ENCODE measurements at regions not wholly inside any gene's neighbourhood (a gene's known extent, or its start where the extent isn't known, plus 50 kb on each side); places are given as distances from the start of the nearest gene placed in this dataset.

GRCh38 chr14:76948976-76949375 is 79.5 kb downstream of the IRF2BPL start:
- no peak for DNase-seq

- DNase-seq, result no peak
Observed at GRCh38 chr14:76948213-76948947, 80.1 kb downstream of the IRF2BPL start.

- DNase-seq, result no peak
Observed at GRCh38 chr14:76947838-76948184, 80.7 kb downstream of the IRF2BPL start.

GRCh38 chr14:76947078-76947837 is 81.2 kb downstream of the IRF2BPL start:
- peak; percentile 91 for DNase-seq

GRCh38 chr14:76946753-76947077 is 81.8 kb downstream of the IRF2BPL start:
- DNase-seq, result no peak

GRCh38 chr14:76943072-76943471 is 85.4 kb downstream of the IRF2BPL start:
- DNase-seq, result no peak

- DNase-seq, result no peak
Observed at GRCh38 chr14:76941946-76942805, 86.3 kb downstream of the IRF2BPL start.

GRCh38 chr14:76941544-76941943 is 87.0 kb downstream of the IRF2BPL start:
- no peak for DNase-seq

GRCh38 chr14:76940021-76940760 is 88.3 kb downstream of the IRF2BPL start:
- DNase-seq, result no peak

GRCh38 chr14:76939015-76939742 is 89.3 kb downstream of the IRF2BPL start:
- DNase-seq, result no peak

GRCh38 chr14:76938092-76938500 is 90.4 kb downstream of the IRF2BPL start:
- peak; percentile 71 for DNase-seq

- DNase-seq, result peak; percentile 89
Observed at GRCh38 chr14:76937181-76938091, 91.1 kb downstream of the IRF2BPL start.

- DNase-seq, result no peak
Observed at GRCh38 chr14:76936483-76936882, 92.0 kb downstream of the IRF2BPL start.

GRCh38 chr14:76933515-76933914 is 95.0 kb downstream of the IRF2BPL start:
- no peak for DNase-seq

- no peak for DNase-seq
Observed at GRCh38 chr14:76931631-76932402, 96.7 kb downstream of the IRF2BPL start.

GRCh38 chr14:76930549-76930948 is 98.0 kb downstream of the IRF2BPL start:
- DNase-seq, result no peak

- DNase-seq, result no peak
Observed at GRCh38 chr14:76929927-76930326, 98.6 kb downstream of the IRF2BPL start.

- no peak for DNase-seq
Observed at GRCh38 chr14:76927971-76928700, 100.4 kb downstream of the IRF2BPL start.

All from fibroblast of skin of abdomen (primary cell).